ENCODE measurements at regions not wholly inside any gene's neighbourhood (a gene's known extent, or its start where the extent isn't known, plus 50 kb on each side); places are given as distances from the start of the nearest gene placed in this dataset.

DNA sequence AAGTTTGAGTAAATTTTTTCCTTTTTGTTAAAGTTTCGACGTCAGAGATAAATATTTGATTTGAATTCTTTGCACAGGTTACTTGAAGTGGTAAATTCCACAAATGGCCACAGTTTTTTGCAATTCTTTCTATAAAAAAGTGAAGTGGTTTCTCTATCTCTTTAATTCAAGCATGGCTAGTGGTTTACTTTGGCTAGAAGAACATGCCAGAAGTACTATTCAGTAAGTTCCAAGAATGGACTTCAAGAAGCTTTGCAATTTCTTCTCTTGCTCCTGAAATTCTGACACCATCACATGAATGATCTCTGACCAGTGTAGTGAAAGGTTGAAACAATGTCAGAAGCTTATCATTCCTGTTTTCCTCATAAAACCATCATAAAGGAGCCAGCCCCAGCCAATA, 55.7 kb upstream of the RNPC3 start:
- DNase-seq (ENCODE audit: extremely low read depth, low read depth), result no peak
- H3K4me3 ChIP-seq (replicated peaks; ENCODE audit: low read depth, low read length), result no peak overlapping the region
- TF ChIP-seq, protein P1, sequence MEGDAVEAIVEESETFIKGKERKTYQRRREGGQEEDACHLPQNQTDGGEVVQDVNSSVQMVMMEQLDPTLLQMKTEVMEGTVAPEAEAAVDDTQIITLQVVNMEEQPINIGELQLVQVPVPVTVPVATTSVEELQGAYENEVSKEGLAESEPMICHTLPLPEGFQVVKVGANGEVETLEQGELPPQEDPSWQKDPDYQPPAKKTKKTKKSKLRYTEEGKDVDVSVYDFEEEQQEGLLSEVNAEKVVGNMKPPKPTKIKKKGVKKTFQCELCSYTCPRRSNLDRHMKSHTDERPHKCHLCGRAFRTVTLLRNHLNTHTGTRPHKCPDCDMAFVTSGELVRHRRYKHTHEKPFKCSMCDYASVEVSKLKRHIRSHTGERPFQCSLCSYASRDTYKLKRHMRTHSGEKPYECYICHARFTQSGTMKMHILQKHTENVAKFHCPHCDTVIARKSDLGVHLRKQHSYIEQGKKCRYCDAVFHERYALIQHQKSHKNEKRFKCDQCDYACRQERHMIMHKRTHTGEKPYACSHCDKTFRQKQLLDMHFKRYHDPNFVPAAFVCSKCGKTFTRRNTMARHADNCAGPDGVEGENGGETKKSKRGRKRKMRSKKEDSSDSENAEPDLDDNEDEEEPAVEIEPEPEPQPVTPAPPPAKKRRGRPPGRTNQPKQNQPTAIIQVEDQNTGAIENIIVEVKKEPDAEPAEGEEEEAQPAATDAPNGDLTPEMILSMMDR (IDR thresholded peaks at IDR 0.05; ENCODE audit: low read depth, low read length, missing control alignments), result no peak

- H3K4me3 ChIP-seq (replicated peaks; ENCODE audit: low read depth, low read length), result no peak overlapping the region
- TF ChIP-seq, protein P1 (IDR thresholded peaks at IDR 0.05; ENCODE audit: low read depth, low read length, missing control alignments), result no peak
- no peak for DNase-seq (ENCODE audit: extremely low read depth, low read depth)
These were observed 58.4 kb upstream of the RNPC3 start for GRCh38 chr1:103467100-103467499.

- H3K4me3 ChIP-seq (replicated peaks; ENCODE audit: low read depth, low read length), result no peak overlapping the region
- no peak for DNase-seq (ENCODE audit: extremely low read depth, low read depth)
- TF ChIP-seq, protein P1 (IDR thresholded peaks at IDR 0.05; ENCODE audit: low read depth, low read length, missing control alignments), result peak; percentile 39
These were observed 64.1 kb upstream of the RNPC3 start for GRCh38 chr1:103461161-103462105.

DNA sequence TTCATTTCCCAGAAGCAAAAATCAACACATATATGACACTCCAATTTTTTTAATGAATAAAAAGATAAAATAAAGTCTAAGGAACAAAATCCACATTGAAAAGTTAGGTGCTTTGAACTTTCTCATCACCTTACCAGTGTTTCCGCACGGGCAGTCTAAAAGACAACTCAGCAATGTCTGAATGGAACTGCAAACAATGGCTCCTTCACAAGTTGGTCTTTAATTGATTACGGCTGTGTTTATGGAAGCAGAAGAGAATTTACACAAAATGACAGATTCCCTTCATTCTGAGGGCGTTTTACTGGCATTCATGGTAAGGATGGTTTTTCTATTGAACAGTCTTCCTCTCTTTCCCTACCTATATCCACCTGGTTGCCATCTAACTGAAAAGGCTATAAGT, 65.0 kb upstream of the RNPC3 start:
- TF ChIP-seq, protein P1 (IDR thresholded peaks at IDR 0.05; ENCODE audit: low read depth, low read length, missing control alignments), result no peak
- no peak overlapping the region for H3K4me3 ChIP-seq (replicated peaks; ENCODE audit: low read depth, low read length)
- DNase-seq (ENCODE audit: extremely low read depth, low read depth), result no peak

- H3K4me3 ChIP-seq (replicated peaks; ENCODE audit: low read depth, low read length), result no peak overlapping the region
- TF ChIP-seq, protein P1 (IDR thresholded peaks at IDR 0.05; ENCODE audit: low read depth, low read length, missing control alignments), result no peak
- no peak for DNase-seq (ENCODE audit: extremely low read depth, low read depth)
These were observed 66.2 kb upstream of the RNPC3 start for GRCh38 chr1:103459346-103459745.

GRCh38 chr1:103457886-103458455, 67.5 kb upstream of the RNPC3 start:
- no peak overlapping the region for H3K4me3 ChIP-seq (replicated peaks; ENCODE audit: low read depth, low read length)
- DNase-seq (ENCODE audit: extremely low read depth, low read depth), result no peak
- TF ChIP-seq, protein P1 (IDR thresholded peaks at IDR 0.05; ENCODE audit: low read depth, low read length, missing control alignments), result no peak

Measured in HFF-Myc (cell line).